ENCODE measurements at regions not wholly inside any gene's neighbourhood (a gene's known extent, or its start where the extent isn't known, plus 50 kb on each side); places are given as distances from the start of the nearest gene placed in this dataset.
A peak's percentile ranks its signal among the peaks of the same experiment; 100 is the strongest.

DNA sequence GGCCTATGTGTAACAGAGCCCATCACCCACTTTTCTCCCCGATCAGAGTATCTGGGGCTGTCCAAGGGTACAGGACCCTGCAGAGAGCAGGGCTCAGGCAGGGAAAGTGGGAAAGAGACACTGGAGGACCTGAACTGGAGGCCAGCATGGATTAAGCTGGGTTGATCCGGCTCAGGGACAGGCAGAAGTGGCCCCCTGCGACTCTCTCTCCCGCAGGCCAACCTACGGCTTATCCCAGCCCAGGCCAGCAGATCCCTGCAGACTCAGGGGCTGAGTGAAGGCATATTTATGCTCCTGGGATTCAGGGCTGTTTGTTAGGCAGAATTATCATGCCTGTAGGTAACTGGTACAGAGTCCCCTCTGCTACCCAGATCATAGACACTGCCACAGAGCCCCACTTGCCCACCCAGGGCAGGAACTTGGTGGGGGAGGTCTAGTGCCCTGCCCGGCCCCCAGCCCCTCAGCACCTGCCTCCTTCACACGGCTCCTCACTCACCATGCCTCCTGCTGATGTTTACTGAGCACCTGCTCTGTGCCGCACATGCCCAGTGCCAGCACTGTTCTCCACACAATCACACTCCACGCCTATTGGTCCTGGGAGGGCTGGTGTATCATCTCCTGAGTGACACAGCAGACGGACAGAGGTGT is 87.3 kb downstream of the ADRA2C start:
- peaks cover 0 to 7% of the 10 kb centered on the region in 2 donors for H3K36me3 Mint-ChIP-seq
- ATAC-seq (replicated peaks) (no peak), DNase-seq (no peak)
- H3K4me3 Mint-ChIP-seq: no peak overlapping the region
- peaks cover 13 to 16% of the 10 kb centered on the region in 2 donors for H3K9me3 Mint-ChIP-seq
- H3K4me1 Mint-ChIP-seq: no peaks in the 10 kb centered on the region
- H3K27me3 Mint-ChIP-seq: peaks cover 13 to 46% of the 10 kb centered on the region in 2 donors
- H3K27ac Mint-ChIP-seq: no peak overlapping the region

DNA sequence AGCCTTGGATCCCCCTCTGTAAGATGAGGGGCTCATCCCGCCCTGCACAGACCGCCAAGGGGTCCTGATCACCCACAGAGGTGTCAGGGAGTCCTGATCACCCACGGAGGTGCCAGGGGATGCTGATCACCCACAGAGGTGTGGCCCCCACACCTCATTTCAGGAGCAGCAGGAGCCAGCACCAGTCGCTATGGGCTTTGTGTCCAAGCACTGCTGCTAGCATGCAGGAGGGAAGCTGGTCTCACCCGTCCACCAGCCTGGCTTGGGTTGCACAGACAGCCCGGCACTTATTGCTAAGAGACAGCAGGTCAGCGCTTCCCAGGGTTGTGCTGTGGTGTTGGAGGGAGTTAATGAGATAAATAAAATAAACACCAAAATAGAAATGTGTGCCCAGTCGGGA is 88.5 kb downstream of the ADRA2C start:
- Mint-ChIP-seq H3K27ac (no peak overlapping the region), H3K4me3 (no peak overlapping the region)

DNA sequence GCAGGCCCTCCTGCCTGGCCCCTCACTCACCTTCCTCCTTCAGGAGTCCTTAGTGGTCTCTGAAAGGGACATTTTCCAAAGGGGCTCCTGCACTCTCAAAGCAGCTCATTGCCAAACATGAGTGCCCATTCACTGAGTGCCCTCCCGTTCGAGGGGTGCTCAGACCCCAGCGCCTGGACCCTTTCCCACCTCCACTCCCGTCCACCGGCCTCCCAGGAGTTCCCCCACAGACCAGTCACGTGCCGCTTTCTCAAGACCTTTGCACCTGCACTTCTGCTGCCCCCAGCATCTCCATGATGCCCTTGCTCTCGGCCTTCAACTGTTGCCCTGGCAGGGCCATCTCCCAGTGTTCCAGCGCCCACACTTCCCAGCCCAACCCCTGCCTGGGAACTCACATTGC is 89.5 kb downstream of the ADRA2C start:
- ATAC-seq (replicated peaks) (no peak), DNase-seq (no peak)
- no peak overlapping the region for H3K27ac Mint-ChIP-seq
- peaks cover 13 to 44% of the 10 kb centered on the region in 2 donors for H3K27me3 Mint-ChIP-seq
- peaks cover 2% of the 10 kb centered on the region in 2 donors for H3K9me3 Mint-ChIP-seq
- no peaks in the 10 kb centered on the region for H3K4me1 Mint-ChIP-seq
- H3K4me3 Mint-ChIP-seq: no peak overlapping the region
- peaks cover 0 to under 1% of the 10 kb centered on the region in 2 donors for H3K36me3 Mint-ChIP-seq

More for the DNA sequence above, 88.5 kb downstream of the ADRA2C start:
- Mint-ChIP-seq H3K36me3 (peaks cover 0 to 4% of the 10 kb centered on the region in 2 donors), H3K4me1 (no peaks in the 10 kb centered on the region), H3K9me3 (peaks cover 9 to 10% of the 10 kb centered on the region in 2 donors), H3K27me3 (peaks cover 13 to 40% of the 10 kb centered on the region in 2 donors)
- DNase-seq (no peak), ATAC-seq (replicated peaks) (no peak)

DNA sequence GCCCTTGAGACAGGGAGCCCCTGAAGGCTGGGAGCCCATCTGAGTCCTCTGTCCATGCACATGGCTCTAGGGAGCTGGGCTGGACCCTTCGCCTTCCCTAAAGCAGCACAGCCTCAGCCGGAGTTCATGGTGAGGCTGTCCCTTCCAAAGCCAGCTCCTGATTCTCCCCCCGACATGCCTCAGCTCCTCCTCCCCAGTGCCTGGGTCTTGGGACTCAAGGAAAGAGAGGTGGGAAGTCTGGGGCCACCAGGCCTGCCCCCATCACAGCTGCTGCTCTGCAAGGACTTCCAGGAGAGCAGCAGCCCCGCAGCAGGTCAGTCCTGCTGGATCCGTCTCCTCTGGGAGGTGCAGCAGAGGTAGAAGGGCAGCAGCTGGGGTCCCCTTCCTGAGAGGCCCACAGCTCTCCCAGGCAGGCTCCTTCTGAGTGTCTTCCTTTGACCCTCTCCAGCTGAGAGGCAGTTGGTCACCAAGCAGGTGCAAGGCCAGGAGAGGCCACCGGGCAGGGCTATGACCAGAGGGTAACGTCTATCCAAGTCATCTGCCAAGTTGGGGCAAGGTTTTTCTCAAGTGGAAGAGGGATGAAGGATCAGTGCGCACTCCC is 90.5 kb downstream of the ADRA2C start:
- H3K36me3 Mint-ChIP-seq: no peaks in the 10 kb centered on the region
- DNase-seq: no peak
- ATAC-seq (replicated peaks): no peak
- no peaks in the 10 kb centered on the region for H3K9me3 Mint-ChIP-seq
- no peak overlapping the region for H3K4me3 Mint-ChIP-seq
- no peaks in the 10 kb centered on the region for H3K4me1 Mint-ChIP-seq
- H3K27me3 Mint-ChIP-seq: peaks cover 13 to 42% of the 10 kb centered on the region in 2 donors
- no peak overlapping the region for H3K27ac Mint-ChIP-seq

DNA sequence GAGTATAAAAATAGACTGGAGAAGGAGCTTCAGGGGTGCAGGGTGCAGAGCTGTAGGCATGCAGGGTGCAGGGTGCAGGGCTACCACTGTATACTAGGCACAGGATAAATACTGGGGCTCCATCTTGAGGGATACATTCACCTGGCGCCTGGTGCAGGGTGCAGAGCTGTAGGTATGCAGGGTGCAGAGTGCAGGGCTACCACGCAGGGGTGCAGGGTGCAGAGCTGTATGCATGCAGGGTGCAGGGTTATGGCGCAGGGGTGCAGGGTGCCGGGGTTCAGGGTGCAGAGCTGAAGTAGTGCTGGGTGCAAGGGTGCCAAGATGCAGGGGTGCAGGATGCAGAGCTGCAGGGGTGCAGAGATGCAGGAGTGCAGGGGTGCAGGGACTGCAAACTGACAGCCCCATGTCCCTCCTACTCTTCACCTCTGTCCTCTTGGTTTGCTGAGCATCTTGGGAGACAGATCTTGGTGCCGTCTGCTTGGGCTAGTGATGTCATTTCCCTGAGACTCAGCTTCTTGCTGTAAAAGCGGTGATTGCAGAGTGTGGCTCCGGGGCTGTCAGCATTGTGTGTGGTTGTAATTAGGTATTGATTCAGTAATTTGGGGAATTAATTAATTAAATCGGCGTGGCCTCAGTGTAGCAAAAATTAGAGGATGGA is 91.2 kb downstream of the ADRA2C start:
- Mint-ChIP-seq H3K4me1 (no peaks in the 10 kb centered on the region), H3K9me3 (no peaks in the 10 kb centered on the region), H3K27me3 (peaks cover 13 to 42% of the 10 kb centered on the region in 2 donors), H3K4me3 (no peak overlapping the region), H3K27ac (no peak overlapping the region), H3K36me3 (no peaks in the 10 kb centered on the region)
- DNase-seq: no peak
- ATAC-seq (replicated peaks): peak in 1 of 2 donors; percentile 22

DNA sequence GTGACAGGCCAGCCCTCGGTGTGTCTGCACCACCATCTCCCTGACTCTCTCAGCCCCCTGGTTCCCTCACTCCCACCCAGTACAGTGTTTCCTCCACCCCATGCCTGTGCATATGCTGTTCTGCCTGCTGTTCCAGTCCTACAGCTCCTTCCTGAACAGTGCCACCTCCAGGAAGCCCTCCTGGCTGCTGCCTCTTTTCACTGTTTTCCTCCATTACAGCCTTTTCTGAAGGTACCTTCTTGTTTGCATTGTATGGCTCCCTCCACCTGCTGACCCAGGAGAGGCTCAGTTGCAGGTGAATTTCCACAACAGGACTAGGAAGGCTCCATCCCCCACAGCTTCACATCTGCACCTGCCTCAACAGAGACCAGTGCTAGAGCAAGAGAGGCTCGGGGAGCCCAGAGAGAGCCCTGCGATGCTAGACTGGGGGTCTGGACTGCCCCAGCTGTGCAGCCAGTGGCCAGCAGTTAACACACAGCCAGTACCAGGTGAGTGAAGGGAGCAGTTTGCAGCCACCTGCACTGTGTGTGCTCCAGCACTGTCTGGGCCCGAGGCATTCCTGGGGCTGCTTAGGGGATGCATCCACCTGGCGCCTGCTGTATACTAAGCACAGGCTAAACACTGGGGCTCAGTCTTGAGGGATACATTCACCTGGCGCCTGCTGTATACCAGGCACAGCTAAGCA is 92.0 kb downstream of the ADRA2C start:
- Mint-ChIP-seq H3K4me1 (no peaks in the 10 kb centered on the region), H3K27me3 (peaks cover 9 to 42% of the 10 kb centered on the region in 2 donors), H3K36me3 (no peaks in the 10 kb centered on the region), H3K9me3 (no peaks in the 10 kb centered on the region), H3K27ac (no peak overlapping the region), H3K4me3 (no peak overlapping the region)
- no peak for DNase-seq
- no peak for ATAC-seq (replicated peaks)

DNA sequence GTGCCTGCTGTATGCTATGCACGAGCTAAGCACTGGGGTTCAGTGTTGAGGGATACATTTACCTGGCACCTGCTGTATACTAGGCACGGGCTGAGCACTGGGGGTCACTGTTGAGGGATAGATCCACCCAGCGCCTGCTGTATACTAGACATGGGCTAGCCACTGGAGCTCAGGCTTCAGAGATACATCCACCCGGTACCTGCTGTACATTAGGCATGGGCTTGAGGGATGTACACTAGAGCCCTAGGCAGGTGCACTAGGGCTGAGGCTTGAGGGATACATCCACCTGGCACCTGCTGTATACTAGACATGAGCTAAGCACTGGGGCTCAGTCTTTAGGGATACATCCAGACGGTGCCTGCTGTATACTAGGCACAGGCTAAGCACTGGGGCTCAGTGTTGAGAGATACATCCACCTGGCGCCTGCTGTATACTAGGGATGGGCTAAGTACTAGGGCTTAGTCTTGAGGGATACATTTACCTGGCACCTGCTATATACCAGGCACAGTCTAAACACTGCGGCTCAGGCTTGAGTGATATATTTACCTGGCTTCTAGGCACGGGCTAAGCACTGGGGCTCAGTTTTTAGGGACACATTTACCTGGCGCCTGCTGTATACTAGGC is 92.7 kb downstream of the ADRA2C start:
- Mint-ChIP-seq H3K4me1 (peaks cover 0 to 1% of the 10 kb centered on the region in 2 donors), H3K27ac (no peak overlapping the region), H3K36me3 (no peaks in the 10 kb centered on the region), H3K27me3 (peaks cover 6 to 39% of the 10 kb centered on the region in 2 donors), H3K4me3 (no peak overlapping the region), H3K9me3 (no peaks in the 10 kb centered on the region)
- ATAC-seq (replicated peaks) (no peak), DNase-seq (no peak)

DNA sequence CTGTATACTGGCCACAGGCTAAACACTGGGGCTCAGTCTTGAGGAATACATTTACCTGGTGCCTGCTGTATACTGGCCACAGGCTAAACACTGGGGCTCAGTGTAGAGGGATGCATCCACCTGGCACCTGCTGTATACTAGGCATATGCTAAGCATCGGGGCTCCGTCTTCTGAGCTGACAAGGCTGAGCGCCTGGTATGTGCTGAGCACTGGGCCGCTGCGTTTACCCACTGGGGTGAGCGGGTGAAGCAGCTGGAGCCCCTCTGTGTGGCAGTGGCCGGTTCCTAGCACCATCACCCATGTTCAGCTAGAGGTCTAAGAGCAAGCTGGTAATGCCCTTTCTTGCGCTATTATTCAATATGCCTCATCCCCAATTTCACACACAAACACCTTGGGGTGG is 93.4 kb downstream of the ADRA2C start:
- ATAC-seq (replicated peaks) (no peak), DNase-seq (no peak)
- Mint-ChIP-seq H3K9me3 (no peaks in the 10 kb centered on the region), H3K4me3 (no peak overlapping the region), H3K4me1 (peaks cover 0 to 1% of the 10 kb centered on the region in 2 donors), H3K27ac (no peak overlapping the region), H3K36me3 (no peaks in the 10 kb centered on the region), H3K27me3 (peaks cover 5 to 32% of the 10 kb centered on the region in 2 donors)

DNA sequence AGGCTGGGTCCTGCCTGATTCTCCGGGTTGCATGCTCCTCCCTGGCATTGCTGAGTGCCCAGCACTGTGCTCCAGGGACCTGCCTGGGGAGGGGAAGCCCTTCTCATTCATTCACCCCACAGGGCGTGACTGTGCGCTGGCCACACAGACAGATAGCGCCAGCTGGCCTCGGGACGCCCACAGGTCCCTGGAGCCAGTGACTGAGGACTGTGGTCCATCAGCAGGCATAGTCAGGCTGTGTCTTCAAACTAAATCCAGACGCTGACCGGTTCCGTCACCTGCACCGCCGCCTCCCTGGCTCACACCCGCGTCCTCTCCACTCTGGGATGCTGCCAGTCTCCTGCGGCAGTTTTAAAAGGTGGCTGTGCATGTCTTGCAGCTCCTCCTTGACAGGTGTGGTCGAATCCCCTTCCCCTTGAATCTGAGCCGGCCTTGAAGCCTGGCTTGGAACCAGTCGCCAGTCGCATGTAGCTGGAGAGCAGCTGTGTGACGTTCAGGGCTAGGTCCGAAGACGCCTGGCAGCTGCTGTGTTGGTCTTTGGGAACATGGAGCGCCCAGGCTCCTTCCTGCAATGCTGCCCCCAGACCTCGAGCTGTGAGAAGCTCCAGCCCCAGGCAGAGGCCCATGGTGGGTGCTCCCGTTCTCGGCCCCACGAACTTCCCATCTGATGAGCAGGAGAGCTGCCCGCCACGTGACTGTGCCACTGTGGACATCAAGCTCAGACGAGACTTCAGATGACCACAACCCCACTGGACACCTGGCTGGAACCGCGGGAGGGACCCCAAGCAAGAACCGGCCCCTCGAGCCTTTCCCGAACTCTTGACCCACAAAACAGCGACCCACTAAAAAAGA is 94.1 kb downstream of the ADRA2C start:
- H3K9me3 Mint-ChIP-seq: no peaks in the 10 kb centered on the region
- no peaks in the 10 kb centered on the region for H3K36me3 Mint-ChIP-seq
- no peak overlapping the region for H3K4me3 Mint-ChIP-seq
- DNase-seq (no peak), ATAC-seq (replicated peaks) (no peak)
- peaks cover 5 to 26% of the 10 kb centered on the region in 2 donors for H3K27me3 Mint-ChIP-seq
- H3K27ac Mint-ChIP-seq: no peak overlapping the region
- peaks cover 0 to 1% of the 10 kb centered on the region in 2 donors for H3K4me1 Mint-ChIP-seq

DNA sequence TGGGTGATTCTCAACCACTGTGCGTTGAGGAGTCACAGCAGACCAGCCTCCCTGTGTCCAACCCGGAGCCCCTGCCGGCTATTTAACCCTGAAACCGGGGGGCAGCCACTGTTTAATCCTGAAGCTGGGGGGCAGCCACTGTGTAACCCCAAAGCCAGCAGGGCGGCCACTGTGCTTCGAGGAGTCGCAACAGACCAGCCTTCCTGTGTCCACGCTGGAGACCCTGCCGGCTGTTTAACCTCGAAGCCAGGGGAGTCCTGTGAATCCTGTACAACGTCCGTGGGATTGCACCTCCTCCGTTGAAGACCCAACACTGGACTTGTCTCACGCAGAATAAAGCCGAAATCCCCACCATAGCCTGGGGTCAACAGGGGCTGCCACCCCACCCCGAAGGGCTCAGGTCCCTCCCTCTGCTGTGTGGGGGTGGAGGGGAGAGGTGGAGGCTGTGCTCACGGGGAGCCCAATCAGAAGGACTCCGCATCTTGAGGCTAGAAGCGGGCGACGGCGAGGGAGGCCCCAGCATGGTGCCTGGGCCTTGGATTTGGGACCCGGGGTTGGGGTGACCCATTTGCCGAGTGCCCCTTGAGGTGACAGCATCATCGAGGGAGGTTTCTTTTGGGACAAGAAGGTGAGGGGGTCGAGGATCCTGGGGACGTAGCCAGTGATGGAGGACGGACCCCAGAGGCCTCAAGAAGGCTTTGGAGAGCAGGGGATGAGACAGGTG is 94.9 kb downstream of the ADRA2C start:
- Mint-ChIP-seq H3K9me3 (no peaks in the 10 kb centered on the region), H3K27ac (no peak overlapping the region), H3K4me1 (peaks cover 0 to 1% of the 10 kb centered on the region in 2 donors), H3K4me3 (no peak overlapping the region), H3K36me3 (no peaks in the 10 kb centered on the region), H3K27me3 (peaks cover 7 to 25% of the 10 kb centered on the region in 2 donors)
- DNase-seq: no peak
- ATAC-seq (replicated peaks): no peak

DNA sequence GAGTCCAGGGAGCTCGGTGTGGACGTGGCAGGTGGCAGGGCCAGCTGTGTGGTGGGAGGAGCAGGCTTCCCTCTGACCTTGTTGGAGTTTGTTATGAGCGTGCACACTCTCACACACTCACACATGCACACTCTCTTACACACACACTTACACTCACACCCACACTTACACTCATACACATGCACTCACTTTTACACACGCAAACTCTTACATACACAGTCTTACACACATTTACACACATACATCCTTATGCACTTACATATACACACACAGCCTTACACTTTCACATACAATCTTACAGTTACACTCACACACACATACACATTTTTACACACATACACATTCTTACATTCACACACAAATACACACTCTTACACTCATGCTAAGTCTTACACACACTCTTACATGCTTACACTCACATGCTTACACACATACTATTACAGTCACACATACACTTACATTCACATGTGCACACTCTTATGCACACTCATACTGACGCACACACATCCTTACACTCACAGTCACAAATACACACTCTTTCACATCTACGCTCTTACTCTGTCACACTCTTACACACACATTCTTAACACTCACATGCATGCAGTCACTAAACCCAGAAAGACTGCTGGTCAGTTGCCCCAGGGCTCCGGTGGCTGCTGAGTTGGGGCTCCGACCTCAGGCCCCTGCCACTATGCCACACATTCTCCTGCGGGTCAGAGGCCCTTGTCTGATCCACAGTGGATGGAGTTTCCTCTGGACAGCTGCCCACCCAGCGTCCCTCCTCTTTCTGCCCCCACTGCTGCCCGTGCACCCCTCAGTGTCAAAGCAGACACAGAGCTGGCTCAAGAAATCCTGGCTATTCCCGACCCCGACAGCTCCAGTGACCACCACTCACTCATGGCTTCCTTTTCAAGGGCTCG is 95.8 kb downstream of the ADRA2C start:
- ATAC-seq (replicated peaks): no peak

More for the DNA sequence above, 95.8 kb downstream of the ADRA2C start:
- peaks cover 9 to 21% of the 10 kb centered on the region in 2 donors for H3K27me3 Mint-ChIP-seq
- no peak overlapping the region for H3K27ac Mint-ChIP-seq
- no peaks in the 10 kb centered on the region for H3K9me3 Mint-ChIP-seq
- no peak for DNase-seq
- no peak overlapping the region for H3K4me3 Mint-ChIP-seq
- peaks cover 0 to 1% of the 10 kb centered on the region in 2 donors for H3K4me1 Mint-ChIP-seq
- no peaks in the 10 kb centered on the region for H3K36me3 Mint-ChIP-seq

Measured in stimulated activated naive B cell treated with anti-CD40 and anti-IgM and Interleukin-4, amounts not matched to agents 10 μg/mL and 1 μg/mL and 100 μg/mL, for 72 hours (primary cell).